ENCODE measurements at regions not wholly inside any gene's neighbourhood (a gene's known extent, or its start where the extent isn't known, plus 50 kb on each side); places are given as distances from the start of the nearest gene placed in this dataset.

- DNase-seq, result no peak
- intact Hi-C loops (cut with micrococcal nuclease), result no loop called here
Observed at GRCh38 chr3:148218222-148218621, 479.5 kb upstream of the AGTR1 start.

GRCh38 chr3:148219999-148220398 is 477.7 kb upstream of the AGTR1 start:
- ATAC-seq, result no peak
- intact Hi-C loops (cut with micrococcal nuclease), result no loop called here
- no peak for DNase-seq

More at GRCh38 chr3:148218222-148218621, 479.5 kb upstream of the AGTR1 start:
- no peak for ATAC-seq

- no peak for DNase-seq
- intact Hi-C loops (cut with micrococcal nuclease), result no loop called here
- ATAC-seq, result no peak
Observed at GRCh38 chr3:148221303-148221702, 476.4 kb upstream of the AGTR1 start.

DNA sequence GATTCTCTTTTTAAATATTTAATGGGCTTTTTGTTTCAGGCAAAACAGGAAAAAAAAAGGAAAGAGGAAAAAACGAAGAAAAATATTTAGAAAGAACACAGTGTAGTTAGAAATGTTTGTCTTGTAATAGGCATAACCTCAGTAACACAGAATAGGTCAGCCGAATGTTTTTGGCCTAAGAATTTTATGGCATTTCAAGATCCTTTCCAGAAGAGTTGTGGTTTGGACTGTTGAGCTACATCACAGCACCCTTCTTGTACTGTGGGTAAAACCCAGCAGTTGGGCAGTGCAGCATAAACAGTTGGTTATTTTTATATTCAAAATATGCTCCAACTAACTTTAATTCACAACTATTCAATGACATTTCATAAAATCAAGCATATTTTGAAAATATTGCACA is 474.4 kb upstream of the AGTR1 start:
- intact Hi-C loops (cut with micrococcal nuclease), result no loop called here
- ATAC-seq (no peak), DNase-seq (no peak)

DNA sequence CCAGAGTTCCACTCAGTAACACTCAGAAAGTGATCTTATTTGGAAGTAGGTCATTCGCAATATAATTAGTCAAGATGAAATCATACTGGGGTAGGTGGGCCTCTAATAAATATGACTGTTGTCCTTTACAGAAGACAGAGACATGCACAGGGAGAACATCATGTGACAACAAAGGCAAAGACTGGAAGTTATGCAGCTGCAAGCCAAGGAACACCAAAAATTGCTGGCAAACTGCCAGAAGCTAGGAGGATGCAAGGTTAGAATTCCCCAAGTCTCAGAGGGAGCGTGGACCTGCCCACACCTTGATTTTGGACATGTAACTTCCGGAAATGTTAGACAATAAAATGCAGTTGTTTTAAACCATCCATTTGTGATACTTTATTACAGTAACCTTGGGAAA is 471.5 kb upstream of the AGTR1 start:
- no peak for ATAC-seq

GRCh38 chr3:148227534-148227933 is 470.2 kb upstream of the AGTR1 start:
- no peak for ATAC-seq
- DNase-seq, result no peak
- intact Hi-C loops (cut with micrococcal nuclease), result no loop called here

More for the DNA sequence above, 471.5 kb upstream of the AGTR1 start:
- intact Hi-C loops (cut with micrococcal nuclease), result no loop called here
- no peak for DNase-seq

GRCh38 chr3:148229107-148229506 is 468.6 kb upstream of the AGTR1 start:
- ATAC-seq (no peak), DNase-seq (no peak)
- intact Hi-C loops (cut with micrococcal nuclease), result no loop called here

GRCh38 chr3:148230473-148230872 is 467.2 kb upstream of the AGTR1 start:
- DNase-seq (no peak), ATAC-seq (no peak)
- intact Hi-C loops (cut with micrococcal nuclease), result no loop called here

- DNase-seq, result no peak
- no peak for ATAC-seq
- intact Hi-C loops (cut with micrococcal nuclease), result no loop called here
Observed at GRCh38 chr3:148232389-148232788, 465.3 kb upstream of the AGTR1 start.

DNA sequence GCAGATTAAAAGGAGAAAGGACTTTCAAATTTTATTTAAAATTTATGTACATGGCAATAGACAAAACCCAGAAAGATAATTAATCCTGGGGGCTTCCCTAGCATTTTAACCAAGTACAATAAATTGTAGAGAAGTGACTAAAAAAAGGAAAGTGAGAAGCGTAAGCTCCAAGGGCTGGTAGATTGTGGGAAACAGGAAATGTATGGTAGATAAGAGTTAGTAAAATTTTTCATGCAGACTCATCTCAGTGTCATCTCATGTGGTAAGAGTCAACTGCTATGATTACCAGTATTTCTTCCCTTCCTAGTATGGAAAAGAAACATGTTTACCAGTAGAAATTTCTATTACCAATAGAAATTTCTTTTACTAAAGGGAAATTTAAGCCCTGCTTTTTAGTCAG is 464.3 kb upstream of the AGTR1 start:
- DNase-seq (no peak), ATAC-seq (no peak)
- intact Hi-C loops (cut with micrococcal nuclease), result no loop called here

DNA sequence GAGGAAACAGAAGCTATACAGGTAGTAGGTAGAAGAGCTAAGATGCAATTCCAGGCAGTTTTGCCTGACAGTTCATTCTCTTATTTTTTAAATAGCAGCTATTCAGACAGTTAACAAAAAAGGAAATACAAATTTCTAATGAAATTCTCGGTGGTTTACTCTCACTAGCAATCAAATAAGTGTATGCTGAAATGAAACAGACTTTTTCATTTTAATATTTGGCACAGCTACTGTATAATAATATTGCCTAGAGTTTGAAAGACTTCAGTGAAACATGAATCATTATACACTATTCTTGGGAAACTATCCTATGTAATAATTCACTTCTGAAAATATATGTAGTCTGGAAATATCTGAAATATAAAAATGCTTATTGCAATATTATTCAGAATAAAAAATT is 463.2 kb upstream of the AGTR1 start:
- no peak for DNase-seq
- ATAC-seq, result no peak
- intact Hi-C loops (cut with micrococcal nuclease), result no loop called here

- no peak for ATAC-seq
- intact Hi-C loops (cut with micrococcal nuclease), result no loop called here
- DNase-seq, result no peak
Observed at GRCh38 chr3:148235566-148235965, 462.1 kb upstream of the AGTR1 start.

DNA sequence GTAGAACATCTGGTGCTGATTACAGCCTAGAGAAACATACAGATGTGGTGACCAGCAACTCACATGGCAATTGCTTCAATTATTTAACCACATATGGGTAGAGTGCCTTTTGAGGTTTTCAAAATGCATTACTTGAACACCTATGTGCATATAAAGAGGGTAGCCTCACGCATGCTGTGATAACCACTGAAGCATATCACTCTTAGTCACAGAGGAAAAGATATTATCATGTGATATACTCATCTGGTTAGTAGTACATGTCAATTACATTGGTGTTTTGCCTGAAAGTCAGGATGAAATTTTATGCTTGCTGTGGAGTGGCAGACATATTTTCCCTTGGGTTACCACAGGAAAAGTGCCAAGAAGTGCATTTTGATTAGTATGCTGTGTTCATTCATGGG is 459.3 kb upstream of the AGTR1 start:
- intact Hi-C loops (cut with micrococcal nuclease), result no loop called here
- ATAC-seq, result no peak
- no peak for DNase-seq

GRCh38 chr3:148240351-148240750 is 457.4 kb upstream of the AGTR1 start:
- DNase-seq, result no peak
- no peak for ATAC-seq
- intact Hi-C loops (cut with micrococcal nuclease), result no loop called here

GRCh38 chr3:148243609-148244008 is 454.1 kb upstream of the AGTR1 start:
- intact Hi-C loops (cut with micrococcal nuclease), result no loop called here
- no peak for DNase-seq
- ATAC-seq, result no peak

DNA sequence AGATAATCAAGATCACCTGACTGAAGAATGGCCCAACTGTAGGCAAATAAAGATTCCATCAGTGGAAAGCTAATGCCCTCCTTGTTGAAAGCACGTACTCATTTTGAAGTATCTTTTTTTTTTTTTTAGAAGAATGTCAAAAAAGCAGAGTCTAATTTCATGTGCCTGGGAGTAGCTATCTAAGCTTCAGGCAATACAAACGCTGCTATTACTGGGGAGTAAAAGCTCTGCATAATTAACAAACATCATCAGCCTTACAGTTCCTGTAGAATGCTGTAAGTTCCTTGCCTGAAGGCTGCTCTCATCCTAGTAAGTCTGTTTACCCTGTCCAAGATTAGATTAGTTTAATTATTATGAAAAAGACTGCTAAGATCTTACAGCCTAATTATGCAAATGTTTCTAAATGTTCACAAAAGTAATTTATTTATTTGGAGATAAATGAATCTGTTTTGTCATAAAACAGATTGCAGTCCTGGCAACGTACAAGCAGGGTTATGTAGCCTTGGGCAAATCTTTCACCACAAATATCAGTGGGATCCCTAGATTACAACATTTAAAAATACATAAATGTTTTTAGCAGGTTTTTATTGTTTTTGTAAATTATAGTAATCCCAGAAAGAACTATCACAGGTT is 451.3 kb upstream of the AGTR1 start:
- no peak for DNase-seq
- ATAC-seq, result no peak
- intact Hi-C loops (cut with micrococcal nuclease), result no loop called here

DNA sequence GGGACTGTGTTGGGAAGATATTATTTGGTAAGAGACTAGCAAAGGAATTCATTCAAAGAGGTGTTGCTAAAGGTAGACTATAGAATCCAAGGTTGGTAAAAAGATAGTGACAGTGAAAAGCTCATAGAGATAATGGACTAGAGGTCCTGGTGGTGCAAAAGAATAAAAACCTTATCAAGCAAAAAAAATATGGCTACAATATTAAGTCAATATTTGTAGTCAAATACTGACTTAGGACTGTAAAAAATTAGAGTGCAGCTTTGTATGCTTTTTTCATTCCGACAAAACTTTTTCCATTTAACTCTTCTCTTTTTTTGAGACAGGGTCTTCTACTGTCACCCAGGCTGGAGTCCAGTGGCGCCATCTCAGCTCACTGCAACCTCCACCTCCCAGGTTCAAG is 444.0 kb upstream of the AGTR1 start:
- ATAC-seq (no peak), DNase-seq (no peak)
- intact Hi-C loops (cut with micrococcal nuclease), result no loop called here

- ATAC-seq (no peak), DNase-seq (no peak)
- intact Hi-C loops (cut with micrococcal nuclease), result no loop called here
Observed at GRCh38 chr3:148254402-148254801, 443.3 kb upstream of the AGTR1 start.

DNA sequence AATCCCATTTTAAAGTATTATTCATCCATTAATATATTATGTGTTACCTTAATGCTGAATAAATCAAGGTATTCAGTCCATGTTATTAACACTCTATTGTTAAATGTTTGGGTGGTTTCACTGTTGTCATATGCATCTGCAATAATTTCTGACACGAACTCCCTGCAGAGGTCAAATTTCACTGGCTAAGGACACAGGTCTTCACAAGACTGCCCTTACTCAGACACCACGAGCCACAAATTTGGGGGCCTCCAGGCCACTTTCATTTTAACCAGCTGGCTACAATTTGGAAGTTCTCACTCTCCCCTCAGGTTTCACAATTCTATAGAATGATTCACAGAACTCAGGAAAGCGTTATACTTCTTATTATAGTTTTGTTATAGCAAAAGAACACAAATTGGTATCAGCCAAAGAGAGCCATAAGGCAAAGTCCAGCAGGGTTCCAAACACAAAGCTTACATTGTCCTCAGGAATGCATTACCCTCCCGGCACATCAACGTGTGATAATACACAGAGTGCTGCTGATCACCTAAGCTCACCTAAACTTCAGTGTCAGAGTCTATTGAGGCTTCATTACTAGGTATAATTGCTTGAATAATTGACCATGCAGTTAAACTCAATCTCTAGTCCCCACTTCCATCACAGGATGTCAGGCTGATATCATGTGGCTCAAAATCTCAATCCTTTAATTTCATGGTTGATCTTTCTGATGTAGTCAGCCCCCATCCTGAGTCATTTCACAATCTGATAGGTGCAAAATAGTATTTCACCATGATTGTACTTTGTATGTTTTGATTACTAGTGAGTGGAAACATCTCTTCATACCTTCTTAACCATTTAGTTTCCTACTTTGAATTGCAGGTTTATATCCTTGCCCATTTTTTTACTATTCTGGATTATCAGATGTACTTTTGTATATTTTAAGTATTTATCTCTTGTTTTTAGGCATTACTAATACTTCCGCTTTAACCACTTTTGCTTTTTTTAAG is 441.4 kb upstream of the AGTR1 start:
- DNase-seq (no peak), ATAC-seq (no peak)
- intact Hi-C loops (cut with micrococcal nuclease), result no loop called here

DNA sequence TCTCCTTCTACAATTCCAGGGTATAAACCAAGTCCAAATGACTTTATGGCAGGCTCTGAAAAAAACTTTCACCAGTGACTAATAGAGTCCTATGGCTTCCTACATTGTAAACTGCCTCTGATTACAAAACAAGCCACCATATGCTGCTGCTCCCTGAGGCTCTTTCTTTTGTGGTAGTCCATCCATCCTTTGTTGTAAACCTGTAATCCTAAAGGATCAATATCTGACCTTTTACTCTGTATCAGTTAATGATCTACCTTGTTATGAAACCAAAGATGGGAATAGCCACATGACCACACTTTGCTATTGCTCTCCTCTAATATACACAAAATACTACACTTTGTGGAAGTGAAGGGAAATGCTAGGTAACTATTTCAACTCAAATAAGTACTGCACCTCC is 434.7 kb upstream of the AGTR1 start:
- intact Hi-C loops (cut with micrococcal nuclease), result no loop called here
- no peak for ATAC-seq

DNA sequence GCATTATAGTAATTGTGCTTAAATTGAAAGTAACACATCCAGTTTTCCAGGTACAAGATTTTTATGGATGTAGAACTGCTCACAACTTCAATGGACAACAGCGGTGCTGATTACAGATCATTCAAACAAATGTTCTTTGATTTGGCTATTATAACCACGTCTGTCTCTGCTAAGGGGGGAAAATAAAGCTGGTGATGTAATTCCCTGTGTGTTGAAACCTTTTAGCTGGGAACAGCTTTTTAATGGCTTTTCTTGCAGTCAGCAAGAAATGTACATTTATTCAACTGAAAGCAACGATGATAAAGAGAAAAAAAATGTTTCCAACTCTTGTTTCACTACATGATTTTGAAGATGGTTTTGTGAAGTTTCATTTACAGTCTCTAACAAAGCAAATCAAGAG is 431.9 kb upstream of the AGTR1 start:
- ATAC-seq, result no peak
- intact Hi-C loops (cut with micrococcal nuclease), result no loop called here
- DNase-seq, result no peak

More for the DNA sequence above, 434.7 kb upstream of the AGTR1 start:
- DNase-seq, result no peak
